NCI-H2029 (cell line): ENCODE measurements at regions not wholly inside any gene's neighbourhood (a gene's known extent, or its start where the extent isn't known, plus 50 kb on each side); places are given as distances from the start of the nearest gene placed in this dataset.
"Not testable (repeated sequence)": the region's sequence is repeated elsewhere in the genome, so short reads cannot be mapped to it uniquely, and the experiment has no call there.

Experiments used
- DNase-seq: peaks from one replicate; lab custom pipeline; 2025; lab: John Stamatoyannopoulos, UW

DNA sequence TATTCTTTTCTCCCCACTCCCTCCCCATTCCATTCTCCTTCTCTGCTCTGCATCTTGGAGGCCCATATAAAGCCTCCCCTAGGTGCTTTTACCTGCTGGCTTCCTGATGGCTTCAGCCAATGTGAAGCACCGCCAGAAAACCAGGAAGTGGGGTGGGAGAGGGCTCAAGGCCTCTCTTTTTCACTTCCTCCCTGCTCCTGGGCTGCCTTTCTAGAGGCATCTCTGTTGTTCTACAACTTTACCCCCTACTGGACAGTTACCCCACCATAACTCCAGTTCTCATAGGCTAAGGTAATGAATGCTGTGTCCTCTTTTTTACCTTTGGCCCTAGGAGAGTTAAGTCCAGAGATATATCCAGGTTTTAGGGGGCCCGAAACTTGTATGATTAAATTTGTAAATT lies 62.4 kb upstream of the PPARGC1A start:
- no peak for DNase-seq

DNA sequence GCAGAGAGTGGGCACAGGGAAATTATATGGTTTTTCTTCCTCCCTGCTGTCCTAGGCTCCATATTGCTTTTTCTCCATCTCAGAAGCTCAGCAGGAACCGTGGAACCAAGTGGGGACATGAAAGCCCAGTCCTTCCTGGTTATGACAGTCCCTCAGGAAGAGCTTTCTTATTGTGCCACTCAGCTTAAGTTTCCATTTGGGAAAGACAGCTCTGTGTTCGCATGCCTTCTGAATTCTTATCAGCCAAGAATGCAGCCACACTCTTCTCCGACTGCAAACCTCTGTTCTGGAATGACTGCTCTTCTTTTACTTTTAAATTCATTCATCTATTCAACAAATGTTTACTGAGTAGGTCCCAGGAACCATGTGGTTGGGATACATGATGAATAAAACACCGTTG lies 58.0 kb upstream of the PPARGC1A start:
- no peak for DNase-seq

DNA sequence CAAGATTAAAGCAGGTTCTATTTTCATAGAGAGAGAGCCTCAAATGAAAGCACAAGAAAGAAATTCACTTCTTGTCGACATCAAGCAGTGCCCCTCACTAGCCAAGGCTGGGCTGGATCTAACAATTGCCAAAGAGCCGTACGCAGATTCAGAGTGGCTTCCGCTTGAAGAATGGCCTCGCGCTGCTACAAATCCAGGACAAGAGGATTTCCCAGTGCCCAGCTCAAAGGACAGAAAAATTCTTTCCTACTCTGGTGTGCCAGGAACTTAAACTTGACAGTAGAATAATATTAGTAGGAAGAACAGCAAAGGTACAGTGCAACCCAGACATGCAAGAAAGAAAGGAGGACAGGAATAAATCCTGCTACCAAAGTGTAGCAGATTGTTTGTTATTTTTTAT lies 56.5 kb upstream of the PPARGC1A start:
- no peak for DNase-seq

DNA sequence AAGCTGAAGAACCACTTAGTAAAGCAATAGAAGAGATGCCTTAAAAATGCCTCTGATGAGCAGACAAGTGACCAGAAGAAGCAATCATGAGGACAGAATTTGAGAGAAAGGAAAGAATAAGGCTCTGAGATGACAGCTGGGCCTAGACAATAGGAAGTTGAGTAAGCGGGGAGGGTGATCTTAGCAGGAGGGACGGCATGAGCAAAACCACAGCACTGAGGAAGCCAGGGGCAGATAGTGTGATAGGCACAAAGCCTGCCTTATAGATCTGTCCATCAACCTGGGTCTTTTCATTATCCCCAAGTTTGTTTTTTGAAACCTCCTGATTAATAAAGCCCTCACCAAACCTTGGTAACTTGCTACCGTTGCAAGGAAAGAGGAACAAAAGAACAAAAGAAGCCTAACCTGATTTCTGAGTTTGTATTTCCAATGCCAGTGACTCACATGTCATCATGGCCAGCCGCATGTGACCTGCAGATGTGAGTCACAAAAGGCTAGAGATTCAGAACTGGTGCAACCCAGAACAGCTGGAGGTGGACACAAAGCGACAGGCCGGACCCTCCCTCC lies 55.7 kb upstream of the PPARGC1A start:
- DNase-seq, result no peak

DNA sequence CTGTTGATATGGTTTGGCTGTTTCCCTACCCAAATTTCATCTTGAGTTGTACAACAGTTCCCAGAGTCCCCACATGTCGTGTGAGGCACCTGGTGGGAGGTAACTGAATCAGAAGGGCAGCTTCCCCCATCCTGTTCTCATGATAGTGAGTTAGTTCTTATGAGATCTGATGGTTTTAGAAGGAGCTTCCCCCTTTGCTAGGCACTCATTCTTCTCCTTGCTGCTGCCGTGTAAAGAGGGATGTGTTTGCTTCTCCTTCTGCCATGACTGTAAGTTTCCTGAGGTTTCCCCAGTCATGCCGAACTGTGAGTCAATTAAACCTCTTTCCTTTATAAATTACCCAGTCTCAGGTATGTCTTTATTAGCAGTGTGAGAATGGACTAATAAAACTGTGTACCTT lies 54.7 kb upstream of the PPARGC1A start:
- DNase-seq, result not testable (repeated sequence)

DNA sequence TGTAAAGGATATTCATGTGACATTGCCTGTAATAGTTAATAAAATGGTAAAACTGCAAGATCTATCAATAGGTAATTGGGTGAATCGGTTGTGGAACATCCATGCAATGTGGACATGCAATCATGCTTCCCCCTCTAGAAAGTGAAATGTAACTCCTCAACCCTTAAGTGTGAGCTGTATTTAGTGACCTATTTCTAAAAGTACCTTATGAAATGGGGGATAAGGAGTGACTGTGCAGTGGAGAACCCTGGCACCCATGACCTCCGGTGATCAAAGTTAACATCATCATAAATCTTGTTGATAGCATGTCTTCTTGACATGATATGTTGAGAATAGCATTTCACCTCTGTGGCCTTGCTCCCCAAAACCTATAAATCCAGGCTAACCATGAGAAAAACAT lies 53.6 kb upstream of the PPARGC1A start:
- no peak for DNase-seq

DNA sequence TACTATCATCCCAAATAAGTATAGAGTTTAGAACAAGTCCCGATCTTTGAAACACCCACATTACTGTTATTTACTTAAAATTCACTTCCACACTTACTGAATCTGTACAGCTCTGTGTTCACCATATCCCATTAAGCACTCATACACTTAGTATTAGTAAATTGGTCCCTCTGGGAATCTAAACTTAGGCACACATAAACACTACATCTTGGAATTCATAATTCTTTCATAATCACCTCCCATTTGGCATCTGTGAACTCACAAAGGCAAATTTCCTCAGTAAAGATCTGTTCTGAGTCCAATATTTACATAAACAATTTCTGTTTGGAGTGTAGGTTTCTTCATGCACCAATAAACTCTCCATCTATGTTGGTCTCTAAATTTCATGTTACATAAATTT lies 52.6 kb upstream of the PPARGC1A start:
- DNase-seq, result no peak
